Stomach (tissue), 8 donors: ENCODE measurements at regions not wholly inside any gene's neighbourhood (a gene's known extent, or its start where the extent isn't known, plus 50 kb on each side); places are given as distances from the start of the nearest gene placed in this dataset.
"Not testable (repeated sequence)": the region's sequence is repeated elsewhere in the genome, so short reads cannot be mapped to it uniquely, and the experiment has no call there.

Experiments used
- DNase-seq, 2 donors: peaks; one replicate each; pipeline versions ENCODE4 v3.0.0 to v3.0.0-alpha.2; 2013 to 2019
- H3K27ac ChIP-seq, 5 donors: fragments of 200-600 bp in 4 of 5; sonication (generic) in 4 of 5; one replicate each; pipeline ENCODE4 v1.5.1; 2013 to 2019; ENCODE audit warnings: mild to moderate bottlenecking in 1 of 5, moderate library complexity in 1 of 5
- H3K27me3 ChIP-seq, 3 donors: fragments of 200-600 bp; sonication (generic); one replicate each; pipeline ENCODE4 v1.5.1; 2017 to 2019; ENCODE audit warnings: mixed run types in 1 of 3
- H3K36me3 ChIP-seq, 4 donors: fragments of 200-600 bp; sonication (generic); 1 replicate in 3 of 4; 2 replicates in 1 of 4; pipeline ENCODE4 v1.5.1; 2016 to 2019
- H3K4me1 ChIP-seq, 4 donors: fragments of 200-600 bp; sonication (generic); one replicate each; pipeline ENCODE4 v1.5.1; 2016 to 2019
- H3K4me3 ChIP-seq, 4 donors: fragments of 200-600 bp; sonication (generic) in 3 of 4; one replicate each; pipeline ENCODE4 v1.5.1; 2016 to 2019; ENCODE audit warnings: mild to moderate bottlenecking in 1 of 4
- H3K9me3 ChIP-seq, 4 donors: fragments of 200-600 bp; sonication (generic); one replicate each; pipeline ENCODE4 v1.5.1; 2016 to 2019
- EP300 ChIP-seq: sonication (generic); formaldehyde crosslinking; IDR thresholded peaks from one replicate; pipeline ENCODE4 v1.6.1; 2017; ENCODE audit warnings: antibody characterized with exemption
- POLR2A ChIP-seq, 4 donors: fragments of 450-650 bp; IDR thresholded peaks; one replicate each; pipeline ENCODE4 v1.6.1; 2016; ENCODE audit warnings: antibody characterized with exemption in 4 of 4, control low read depth in 2 of 4, mild to moderate bottlenecking in 1 of 4, moderate library complexity in 1 of 4
- POLR2AphosphoS5 ChIP-seq, 3 donors: sonication (generic); formaldehyde crosslinking; IDR thresholded peaks; one replicate each; pipeline ENCODE4 v1.6.1; 2016; ENCODE audit warnings: antibody characterized with exemption in 3 of 3
- WGBS, 5 donors: extraction: QIAGEN DNeasy Blood & Tissue Kit in 3 of 5; methylation state at CpG; one replicate each; pipeline versions ENCODE4 v1.1.5 to v1.1.7; 2013 to 2018; 5-methylcytosine and 5-hydroxymethylcytosine counted together
- intact Hi-C: fragments of 100-400 bp; cut with DNase I; formaldehyde crosslinking; loops from one replicate; pipeline ENCODE4 v1.15.1; 2023; ENCODE audit warnings: low total_unique reads
- TF ChIP-seq, protein P1 (sequence below), 7 experiments: fragments of 450-650 bp in 4 of 7; fragments of 200-600 bp in 3 of 7; sonication (generic) in 3 of 7; IDR thresholded peaks; one replicate each; pipeline ENCODE4 v1.5.1; 2016 to 2019; ENCODE audit warnings: antibody characterized with exemption in 7 of 7, control low read depth in 2 of 7, mild to moderate bottlenecking in 1 of 7
- donor health status: healthy with polysubstance abuse.
- donor health status: Bipolar disorder and iron deficiency.
- donor health status: healthy.

GRCh38 chr6:68069921-68070710 lies 565.0 kb upstream of the ADGRB3 start:
- no peaks in the 10 kb centered on the region for H3K36me3 ChIP-seq
- WGBS, 5 donors, result 32 to 53% (median 39%) methylated on average over 5 of the region's 5 CpGs
- TF ChIP-seq EP300 (no peak), POLR2A (IDR thresholded peaks at IDR 0.05) (no peak), POLR2AphosphoS5 (IDR thresholded peaks at IDR 0.05) (no peak)
- TF ChIP-seq, protein P1, sequence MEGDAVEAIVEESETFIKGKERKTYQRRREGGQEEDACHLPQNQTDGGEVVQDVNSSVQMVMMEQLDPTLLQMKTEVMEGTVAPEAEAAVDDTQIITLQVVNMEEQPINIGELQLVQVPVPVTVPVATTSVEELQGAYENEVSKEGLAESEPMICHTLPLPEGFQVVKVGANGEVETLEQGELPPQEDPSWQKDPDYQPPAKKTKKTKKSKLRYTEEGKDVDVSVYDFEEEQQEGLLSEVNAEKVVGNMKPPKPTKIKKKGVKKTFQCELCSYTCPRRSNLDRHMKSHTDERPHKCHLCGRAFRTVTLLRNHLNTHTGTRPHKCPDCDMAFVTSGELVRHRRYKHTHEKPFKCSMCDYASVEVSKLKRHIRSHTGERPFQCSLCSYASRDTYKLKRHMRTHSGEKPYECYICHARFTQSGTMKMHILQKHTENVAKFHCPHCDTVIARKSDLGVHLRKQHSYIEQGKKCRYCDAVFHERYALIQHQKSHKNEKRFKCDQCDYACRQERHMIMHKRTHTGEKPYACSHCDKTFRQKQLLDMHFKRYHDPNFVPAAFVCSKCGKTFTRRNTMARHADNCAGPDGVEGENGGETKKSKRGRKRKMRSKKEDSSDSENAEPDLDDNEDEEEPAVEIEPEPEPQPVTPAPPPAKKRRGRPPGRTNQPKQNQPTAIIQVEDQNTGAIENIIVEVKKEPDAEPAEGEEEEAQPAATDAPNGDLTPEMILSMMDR (IDR thresholded peaks at IDR 0.05), result no peak

DNA sequence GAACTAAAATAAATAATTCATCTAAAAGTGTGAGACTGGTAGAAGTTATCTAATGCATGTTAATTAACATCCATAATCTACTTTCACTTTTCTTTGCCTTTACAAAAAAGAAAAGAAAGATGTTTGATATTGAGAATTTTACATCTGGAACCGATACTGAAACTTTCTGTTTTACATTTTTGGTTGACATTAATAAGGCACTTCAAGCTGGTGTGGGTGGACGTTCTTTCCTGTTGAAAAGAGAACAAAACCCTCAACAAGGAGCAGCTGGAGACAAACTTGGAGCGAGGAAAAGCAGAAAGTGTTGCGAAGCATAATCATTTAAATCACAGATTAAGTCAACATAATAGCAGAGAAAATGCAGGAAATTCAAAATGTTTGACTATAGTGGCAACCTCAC lies 575.2 kb upstream of the ADGRB3 start:
- H3K4me1 ChIP-seq, result no peaks in the 10 kb centered on the region
- DNase-seq, result no peak
- no peaks in the 10 kb centered on the region for H3K27me3 ChIP-seq
- peaks cover 0 to 11% (median 0%) of the 10 kb centered on the region in 4 donors for H3K9me3 ChIP-seq
- WGBS, 5 donors, result 40 to 60% (median 52%) methylated on average over 4 of the region's 4 CpGs
- intact Hi-C loops, result no loop called here
- no peak overlapping the region for H3K4me3 ChIP-seq
- TF ChIP-seq POLR2A (IDR thresholded peaks at IDR 0.05), result no peak
- no peak overlapping the region for H3K27ac ChIP-seq
- no peaks in the 10 kb centered on the region for H3K36me3 ChIP-seq

More at GRCh38 chr6:68069921-68070710, 565.0 kb upstream of the ADGRB3 start:
- DNase-seq, result no peak
- H3K4me3 ChIP-seq, result no peak overlapping the region
- no peaks in the 10 kb centered on the region for H3K4me1 ChIP-seq
- no peaks in the 10 kb centered on the region for H3K9me3 ChIP-seq
- intact Hi-C loops, result no loop called here
- no peak overlapping the region for H3K27ac ChIP-seq
- no peaks in the 10 kb centered on the region for H3K27me3 ChIP-seq

GRCh38 chr6:68059261-68059660 lies 575.8 kb upstream of the ADGRB3 start:
- intact Hi-C loops, result no loop called here
- no peak overlapping the region for H3K4me3 ChIP-seq
- no peak for TF ChIP-seq POLR2AphosphoS5 (IDR thresholded peaks at IDR 0.05)
- TF ChIP-seq, protein P1 (IDR thresholded peaks at IDR 0.05), result no peak
- H3K27ac ChIP-seq, result no peak overlapping the region
- H3K9me3 ChIP-seq, result peaks cover 0 to 11% (median 0%) of the 10 kb centered on the region in 4 donors
- H3K36me3 ChIP-seq, result no peaks in the 10 kb centered on the region
- whole genome bisulfite sequencing, 5 donors, result 83 to 100% (median 90%) methylated on average over 1 of the region's 1 CpG
- DNase-seq, result no peak
- no peaks in the 10 kb centered on the region for H3K4me1 ChIP-seq
- no peaks in the 10 kb centered on the region for H3K27me3 ChIP-seq

- intact Hi-C loops, H3K27me3 ChIP-seq, H3K4me1 ChIP-seq, H3K27ac ChIP-seq, DNase-seq, H3K4me3 ChIP-seq, H3K36me3 ChIP-seq: not testable (repeated sequence)
- 76 to 93% (median 83%) methylated on average over 1 of the region's 1 CpG for WGBS, 5 donors
- peaks cover 0 to 11% (median 0%) of the 10 kb centered on the region in 4 donors for H3K9me3 ChIP-seq
Observed at GRCh38 chr6:68056596-68056995, 578.5 kb upstream of the ADGRB3 start.

GRCh38 chr6:68054756-68055155 lies 580.3 kb upstream of the ADGRB3 start:
- H3K4me1 ChIP-seq, result no peaks in the 10 kb centered on the region
- no peaks in the 10 kb centered on the region for H3K36me3 ChIP-seq
- no peak overlapping the region for H3K27ac ChIP-seq
- H3K27me3 ChIP-seq, result no peaks in the 10 kb centered on the region
- TF ChIP-seq EP300, result no peak
- TF ChIP-seq POLR2A (IDR thresholded peaks at IDR 0.05), result no peak
- TF ChIP-seq, protein P1 (IDR thresholded peaks at IDR 0.05), result no peak
- TF ChIP-seq POLR2AphosphoS5 (IDR thresholded peaks at IDR 0.05), result no peak
- 54 to 73% (median 68%) methylated on average over 1 of the region's 1 CpG for WGBS, 5 donors
- peaks cover 0 to 11% (median 0%) of the 10 kb centered on the region in 4 donors for H3K9me3 ChIP-seq
- no peak for DNase-seq
- H3K4me3 ChIP-seq, result no peak overlapping the region
- intact Hi-C loops, result no loop called here
